H9 (cell line): ENCODE measurements at regions not wholly inside any gene's neighbourhood (a gene's known extent, or its start where the extent isn't known, plus 50 kb on each side); places are given as distances from the start of the nearest gene placed in this dataset.

Experiments
- DNase-seq: peaks from one replicate; pipeline ENCODE4 v3.0.0-alpha.2; 2017
- H2AFZ ChIP-seq: one replicate; pipeline ENCODE4 v1.6.1; 2013; ENCODE audit warnings: mild to moderate bottlenecking, low read length, control low read depth, moderate library complexity
- H2AK5ac ChIP-seq: 2 replicates; pipeline ENCODE4 v1.6.1; 2013; ENCODE audit warnings: low read length, control low read depth, mixed read lengths; ENCODE audit not compliant: insufficient read length
- H2BK120ac ChIP-seq: one replicate; pipeline ENCODE4 v1.6.1; 2013; ENCODE audit warnings: low read depth, mild to moderate bottlenecking, low read length, control low read depth, inconsistent platforms; ENCODE audit not compliant: poor library complexity, severe bottlenecking
- H2BK12ac ChIP-seq: 2 replicates; pipeline ENCODE4 v1.6.1; 2013; ENCODE audit warnings: low read length, control low read depth, mixed read lengths, low read depth; ENCODE audit not compliant: insufficient read length
- H2BK15ac ChIP-seq: 2 replicates; pipeline ENCODE4 v1.6.1; 2013; ENCODE audit warnings: low read depth, low read length, control low read depth
- H2BK20ac ChIP-seq: one replicate; pipeline ENCODE4 v1.6.1; 2013; ENCODE audit warnings: low read depth, mild to moderate bottlenecking, low read length, control low read depth, inconsistent platforms; ENCODE audit not compliant: poor library complexity, severe bottlenecking
- H2BK5ac ChIP-seq: 2 replicates; pipeline ENCODE4 v1.6.1; 2013; ENCODE audit warnings: low read length, control low read depth, mixed read lengths; ENCODE audit not compliant: insufficient read length
- H3K14ac ChIP-seq: 2 replicates; pipeline ENCODE4 v1.6.1; 2013; ENCODE audit warnings: low read length, control low read depth; ENCODE audit not compliant: insufficient read depth
- H3K18ac ChIP-seq: 2 replicates; pipeline ENCODE4 v1.6.1; 2013; ENCODE audit warnings: low read depth, mild to moderate bottlenecking, mixed read lengths, low read length, control low read depth; ENCODE audit not compliant: insufficient read length
- H3K23ac ChIP-seq: 2 replicates; pipeline ENCODE4 v1.6.1; 2013; ENCODE audit warnings: low read length, control low read depth, mixed read lengths, low read depth; ENCODE audit not compliant: insufficient read length
- H3K23me2 ChIP-seq: 2 replicates; pipeline ENCODE4 v1.6.1; 2013; ENCODE audit warnings: low read depth, mild to moderate bottlenecking, mixed read lengths, low read length, control low read depth; ENCODE audit not compliant: insufficient read length, poor library complexity, severe bottlenecking
- H3K27ac ChIP-seq: 2 replicates; pipeline ENCODE4 v1.5.1; 2013; ENCODE audit warnings: low read length, control low read depth, mixed read lengths, low read depth; ENCODE audit not compliant: insufficient read length
- H3K27me3 ChIP-seq: 2 replicates; pipeline ENCODE4 v1.6.1; 2013; ENCODE audit warnings: low read length, control low read depth, inconsistent platforms; ENCODE audit not compliant: insufficient read depth
- H3K4ac ChIP-seq: 2 replicates; pipeline ENCODE4 v1.6.1; 2013; ENCODE audit warnings: low read depth, mild to moderate bottlenecking, control low read depth, inconsistent platforms, low read length, moderate library complexity
- H3K4me1 ChIP-seq: 2 replicates; pipeline ENCODE4 v1.6.1; 2013; ENCODE audit warnings: low read length, control low read depth, inconsistent platforms; ENCODE audit not compliant: insufficient read depth
- H3K4me2 ChIP-seq: 2 replicates; pipeline ENCODE4 v1.6.1; 2013; ENCODE audit warnings: low read length, control low read depth, mixed read lengths; ENCODE audit not compliant: insufficient read length, insufficient read depth
- H3K56ac ChIP-seq: 2 replicates; pipeline ENCODE4 v1.6.1; 2013; ENCODE audit warnings: low read depth, mild to moderate bottlenecking, mixed read lengths, low read length, control low read depth; ENCODE audit not compliant: insufficient read length
- H3K79me1 ChIP-seq: 2 replicates; pipeline ENCODE4 v1.6.1; 2013; ENCODE audit warnings: low read depth, mild to moderate bottlenecking, moderate library complexity, low read length, control low read depth, inconsistent platforms; ENCODE audit not compliant: insufficient read depth, poor library complexity, severe bottlenecking
- H3K79me2 ChIP-seq: 2 replicates; pipeline ENCODE4 v1.6.1; 2013; ENCODE audit warnings: low read length, control low read depth, inconsistent platforms; ENCODE audit not compliant: insufficient read depth
- H3K9ac ChIP-seq: 2 replicates; pipeline ENCODE4 v1.6.1; 2013; ENCODE audit warnings: low read length, control low read depth, mixed read lengths; ENCODE audit not compliant: insufficient read length; ENCODE audit errors: extremely low read depth
- H3K9me3 ChIP-seq: one replicate; pipeline ENCODE4 v1.6.1; 2013; ENCODE audit warnings: low read depth, low read length, inconsistent platforms; ENCODE audit not compliant: control insufficient read depth
- H3T11ph ChIP-seq: one replicate; pipeline ENCODE4 v1.6.1; 2013; ENCODE audit warnings: mild to moderate bottlenecking, low read length, control low read depth, inconsistent platforms
- H4K20me1 ChIP-seq: one replicate; pipeline ENCODE4 v1.6.1; 2013; ENCODE audit not compliant: control insufficient read depth, insufficient read length, insufficient read depth
- H4K5ac ChIP-seq: 2 replicates; pipeline ENCODE4 v1.6.1; 2013; ENCODE audit warnings: low read depth, mild to moderate bottlenecking, mixed read lengths, low read length, control low read depth; ENCODE audit not compliant: insufficient read length
- H4K8ac ChIP-seq: replicated peaks from 2 replicates; pipeline ENCODE4 v1.6.1; 2013; ENCODE audit warnings: low read length, control low read depth, mixed read lengths, low read depth; ENCODE audit not compliant: insufficient read length
- H4K91ac ChIP-seq: 2 replicates; pipeline ENCODE4 v1.6.1; 2013; ENCODE audit warnings: low read depth, mild to moderate bottlenecking, moderate library complexity, mixed read lengths, low read length, control low read depth; ENCODE audit not compliant: insufficient read length
- H3K27ac Mint-ChIP-seq, 3 experiments: 2 replicates in 2 of 3; 3 replicates in 1 of 3; pipeline ENCODE4 v1.8.0; 2020 to 2021; ENCODE audit warnings: mixed read lengths in 3 of 3, mild to moderate bottlenecking in 1 of 3, moderate library complexity in 1 of 3
- H3K27me3 Mint-ChIP-seq: 2 replicates; pipeline ENCODE4 v1.8.0; 2021; ENCODE audit warnings: low read depth, mild to moderate bottlenecking, moderate library complexity, mixed read lengths
- H3K36me3 Mint-ChIP-seq, 3 experiments: 2 replicates in 2 of 3; 3 replicates in 1 of 3; pipeline ENCODE4 v1.8.0; 2020 to 2021; ENCODE audit warnings: low read depth in 3 of 3, mixed read lengths in 3 of 3; ENCODE audit not compliant: insufficient read depth in 1 of 3
- H3K4me1 Mint-ChIP-seq, 2 experiments: 2 replicates each; pipeline ENCODE4 v1.8.0; 2020; ENCODE audit warnings: mixed read lengths in 2 of 2
- H3K4me3 Mint-ChIP-seq, 2 experiments: 2 replicates in 1 of 2; 3 replicates in 1 of 2; pipeline ENCODE4 v1.8.0; 2020 to 2021; ENCODE audit warnings: mild to moderate bottlenecking in 2 of 2, mixed read lengths in 2 of 2, moderate library complexity in 1 of 2
- H3K9me3 Mint-ChIP-seq, 2 experiments: 2 replicates in 1 of 2; 3 replicates in 1 of 2; pipeline ENCODE4 v1.8.0; 2020; ENCODE audit warnings: mild to moderate bottlenecking in 2 of 2, mixed read lengths in 2 of 2, moderate library complexity in 1 of 2
- TF ChIP-seq, protein P1 (sequence below): fragments of 200-600 bp; sonication (generic); conservative IDR thresholded peaks from 3 replicates; pipeline ENCODE4 v1.8.0; 2021; ENCODE audit warnings: antibody characterized with exemption, mild to moderate bottlenecking

DNA sequence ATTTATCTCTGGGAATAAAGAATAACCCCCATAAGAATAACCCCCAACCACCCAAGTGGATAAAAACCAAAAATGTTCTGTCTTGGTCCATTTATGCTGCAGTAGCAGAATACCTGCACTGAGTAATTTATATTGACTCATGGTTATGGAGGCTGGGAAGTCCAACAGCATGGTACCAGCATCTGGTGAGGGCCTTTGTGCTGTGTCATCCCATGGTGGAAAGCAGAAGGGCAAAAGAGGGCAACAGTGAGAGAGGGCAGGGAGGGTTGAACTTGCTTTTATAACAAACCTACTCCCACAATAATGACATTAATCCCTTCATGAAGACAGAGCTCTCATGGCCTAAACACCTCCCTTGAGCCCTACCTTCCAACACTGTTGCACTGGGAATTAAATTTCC lies 133.7 kb downstream of the ERMARD start:
- TF ChIP-seq, protein P1, sequence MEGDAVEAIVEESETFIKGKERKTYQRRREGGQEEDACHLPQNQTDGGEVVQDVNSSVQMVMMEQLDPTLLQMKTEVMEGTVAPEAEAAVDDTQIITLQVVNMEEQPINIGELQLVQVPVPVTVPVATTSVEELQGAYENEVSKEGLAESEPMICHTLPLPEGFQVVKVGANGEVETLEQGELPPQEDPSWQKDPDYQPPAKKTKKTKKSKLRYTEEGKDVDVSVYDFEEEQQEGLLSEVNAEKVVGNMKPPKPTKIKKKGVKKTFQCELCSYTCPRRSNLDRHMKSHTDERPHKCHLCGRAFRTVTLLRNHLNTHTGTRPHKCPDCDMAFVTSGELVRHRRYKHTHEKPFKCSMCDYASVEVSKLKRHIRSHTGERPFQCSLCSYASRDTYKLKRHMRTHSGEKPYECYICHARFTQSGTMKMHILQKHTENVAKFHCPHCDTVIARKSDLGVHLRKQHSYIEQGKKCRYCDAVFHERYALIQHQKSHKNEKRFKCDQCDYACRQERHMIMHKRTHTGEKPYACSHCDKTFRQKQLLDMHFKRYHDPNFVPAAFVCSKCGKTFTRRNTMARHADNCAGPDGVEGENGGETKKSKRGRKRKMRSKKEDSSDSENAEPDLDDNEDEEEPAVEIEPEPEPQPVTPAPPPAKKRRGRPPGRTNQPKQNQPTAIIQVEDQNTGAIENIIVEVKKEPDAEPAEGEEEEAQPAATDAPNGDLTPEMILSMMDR: no peak
- Mint-ChIP-seq H3K36me3 (no peaks in the 10 kb centered on the region; a peak in 1 of 7 replicates), H3K9me3 (no peaks in the 10 kb centered on the region), H3K4me3 (no peak overlapping the region), H3K4me1 (no peaks in the 10 kb centered on the region), H3K27ac (no peak overlapping the region), H3K27me3 (peaks cover 9% of the 10 kb centered on the region)
- no peak overlapping the region for H2AFZ ChIP-seq
- no peak overlapping the region for H2BK20ac ChIP-seq
- H4K20me1 ChIP-seq: no peaks in the 10 kb centered on the region
- no peaks in the 10 kb centered on the region for H3K9me3 ChIP-seq
- no peak overlapping the region for H3K4ac ChIP-seq
- no peak overlapping the region for H4K91ac ChIP-seq
- peaks cover 2% of the 10 kb centered on the region for H3K23me2 ChIP-seq
- H3K4me2 ChIP-seq: no peak overlapping the region
- H3K18ac ChIP-seq: no peak overlapping the region
- H4K8ac ChIP-seq: no peak overlapping the region
- no peak overlapping the region for H3K9ac ChIP-seq
- H3K14ac ChIP-seq: no peak overlapping the region
- H2AK5ac ChIP-seq: no peak overlapping the region
- H3K4me1 ChIP-seq: no peaks in the 10 kb centered on the region
- H2BK5ac ChIP-seq: no peak overlapping the region
- no peak overlapping the region for H3K27ac ChIP-seq
- no peaks in the 10 kb centered on the region for H3K79me1 ChIP-seq
- H3K79me2 ChIP-seq: no peaks in the 10 kb centered on the region
- no peak overlapping the region for H2BK15ac ChIP-seq
- H4K5ac ChIP-seq: no peak overlapping the region
- H2BK12ac ChIP-seq: no peak overlapping the region
- H2BK120ac ChIP-seq: no peak overlapping the region
- H3K27me3 ChIP-seq: no peaks in the 10 kb centered on the region
- no peak overlapping the region for H3K56ac ChIP-seq
- no peak overlapping the region for H3T11ph ChIP-seq
- DNase-seq: no peak
- H3K23ac ChIP-seq: no peak overlapping the region
